ENCODE measurements at regions not wholly inside any gene's neighbourhood (a gene's known extent, or its start where the extent isn't known, plus 50 kb on each side); places are given as distances from the start of the nearest gene placed in this dataset.
"Not testable (repeated sequence)": the region's sequence is repeated elsewhere in the genome, so short reads cannot be mapped to it uniquely, and the experiment has no call there.

- H3K4me1 Mint-ChIP-seq (ENCODE audit: low read depth): 0 out of 2 replicates have a peak, but pooled peaks cover 6% of the 10 kb centered on the region
- DNase-seq: no peak
- no peaks in the 10 kb centered on the region for H3K9me3 Mint-ChIP-seq
- H3K27me3 Mint-ChIP-seq (ENCODE audit: insufficient read depth): no peaks in the 10 kb centered on the region
- H3K27ac Mint-ChIP-seq: no peak overlapping the region
- H3K4me3 Mint-ChIP-seq: no peak overlapping the region
- TF ChIP-seq CTCF (IDR thresholded peaks at IDR 0.05): no peak
- H3K36me3 Mint-ChIP-seq (ENCODE audit: low read depth): no peaks in the 10 kb centered on the region
Measured at GRCh38 chr3:153410517-153410916, 248.5 kb downstream of the RAP2B start.

DNA sequence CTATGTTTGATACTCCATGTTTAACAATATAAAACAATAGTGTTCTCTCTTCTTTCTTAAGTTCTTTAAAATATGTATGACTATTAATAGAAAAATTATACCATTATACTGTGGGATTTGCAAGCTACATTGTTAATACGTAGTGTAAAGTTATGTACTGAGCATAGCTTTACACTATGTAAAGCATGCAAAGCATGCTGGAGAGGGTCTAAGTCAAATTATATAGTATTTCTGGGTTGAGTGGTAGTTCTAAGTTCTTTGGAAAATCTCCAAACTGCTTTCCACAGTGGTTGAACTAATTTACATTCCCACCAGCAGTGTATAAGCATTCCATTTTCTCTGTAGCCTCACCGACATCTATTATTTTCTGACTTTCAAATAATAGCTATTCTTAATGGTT, 253.0 kb downstream of the RAP2B start:
- DNase-seq: no peak
- no peak overlapping the region for H3K4me3 Mint-ChIP-seq
- H3K4me1 Mint-ChIP-seq (ENCODE audit: low read depth): 0 out of 2 replicates have a peak, but pooled peaks cover 6% of the 10 kb centered on the region
- H3K36me3 Mint-ChIP-seq (ENCODE audit: low read depth): no peaks in the 10 kb centered on the region
- H3K27me3 Mint-ChIP-seq (ENCODE audit: insufficient read depth): peaks cover 3% of the 10 kb centered on the region; the same call in 1 of the 2 replicates
- H3K9me3 Mint-ChIP-seq: peaks cover 16% of the 10 kb centered on the region; the same call in 1 of the 2 replicates
- TF ChIP-seq CTCF (IDR thresholded peaks at IDR 0.05): no peak
- H3K27ac Mint-ChIP-seq: no peak overlapping the region

DNA sequence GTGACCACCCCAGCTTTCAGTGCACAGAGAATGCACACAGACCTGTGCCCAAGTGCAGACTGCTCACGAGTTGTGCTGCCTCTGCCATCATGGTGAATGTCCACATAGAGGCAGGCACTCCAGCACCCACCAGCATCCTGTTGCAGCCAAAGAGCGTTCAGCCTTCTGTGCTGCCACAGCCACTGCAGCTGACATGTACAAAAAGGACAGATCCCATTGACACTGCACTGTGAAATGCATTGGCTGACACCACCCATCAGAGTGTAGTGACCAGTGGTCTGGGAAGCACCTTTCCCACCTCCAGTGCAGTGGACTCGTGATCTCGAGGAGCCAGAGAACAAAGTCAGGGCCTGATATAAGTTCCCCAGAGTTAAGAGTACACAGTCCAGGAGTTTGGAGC, 260.3 kb downstream of the RAP2B start:
- no peaks in the 10 kb centered on the region for H3K36me3 Mint-ChIP-seq (ENCODE audit: low read depth)
- no peak for TF ChIP-seq CTCF (IDR thresholded peaks at IDR 0.05)
- H3K9me3 Mint-ChIP-seq: peaks cover 25% of the 10 kb centered on the region
- H3K27me3 Mint-ChIP-seq (ENCODE audit: insufficient read depth): peaks cover under 1% of the 10 kb centered on the region; the same call in 1 of the 2 replicates
- H3K27ac Mint-ChIP-seq: no peak overlapping the region
- H3K4me3 Mint-ChIP-seq: no peak overlapping the region
- DNase-seq: no peak
- no peaks in the 10 kb centered on the region for H3K4me1 Mint-ChIP-seq (ENCODE audit: low read depth)

DNA sequence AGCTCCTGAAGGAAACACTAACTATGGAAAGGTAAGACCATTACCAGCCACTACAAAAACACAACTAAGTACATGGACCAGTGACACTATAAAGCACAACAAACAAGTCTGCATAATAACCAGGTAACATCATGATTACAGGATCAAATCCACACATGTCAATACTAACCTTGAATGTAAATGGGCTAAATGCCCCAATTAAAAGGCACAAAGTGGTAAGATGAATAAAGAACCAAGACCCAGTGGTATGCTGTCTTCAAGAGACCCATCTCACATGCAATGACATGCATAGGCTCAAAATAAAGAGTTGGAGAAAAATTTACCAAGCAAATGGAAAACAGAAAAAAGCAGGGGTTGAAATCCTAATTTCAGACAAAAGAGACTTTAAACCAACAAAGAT, 261.8 kb downstream of the RAP2B start:
- peaks cover 17% of the 10 kb centered on the region for H3K9me3 Mint-ChIP-seq
- not testable (repeated sequence) for H3K36me3 Mint-ChIP-seq (ENCODE audit: low read depth); H3K27ac Mint-ChIP-seq; H3K27me3 Mint-ChIP-seq (ENCODE audit: insufficient read depth); DNase-seq; H3K4me1 Mint-ChIP-seq (ENCODE audit: low read depth); H3K4me3 Mint-ChIP-seq

DNA sequence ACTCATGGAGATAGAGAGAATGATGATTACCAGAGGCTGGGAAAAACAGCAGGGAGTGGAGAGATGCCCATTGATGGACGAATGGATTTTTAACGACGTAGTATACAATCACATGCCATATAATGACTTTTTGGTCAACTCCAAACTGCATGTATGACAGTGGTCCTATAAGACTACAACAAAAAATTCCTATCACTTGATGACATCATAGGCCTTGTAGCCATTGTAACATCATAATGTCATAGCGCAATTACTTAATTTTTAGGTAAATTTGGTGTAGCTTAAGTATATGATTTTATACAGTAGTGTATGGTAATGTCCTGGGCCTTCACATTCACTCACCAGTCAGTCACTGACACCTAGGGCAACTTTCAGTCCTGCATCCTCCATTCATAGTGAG, 264.3 kb downstream of the RAP2B start:
- DNase-seq: no peak
- Mint-ChIP-seq H3K27ac (no peak overlapping the region), H3K4me1 (ENCODE audit: low read depth) (no peaks in the 10 kb centered on the region), H3K27me3 (ENCODE audit: insufficient read depth) (no peaks in the 10 kb centered on the region), H3K36me3 (ENCODE audit: low read depth) (no peaks in the 10 kb centered on the region), H3K9me3 (peaks cover 9% of the 10 kb centered on the region), H3K4me3 (no peak overlapping the region)
- no peak for TF ChIP-seq CTCF (IDR thresholded peaks at IDR 0.05)

DNA sequence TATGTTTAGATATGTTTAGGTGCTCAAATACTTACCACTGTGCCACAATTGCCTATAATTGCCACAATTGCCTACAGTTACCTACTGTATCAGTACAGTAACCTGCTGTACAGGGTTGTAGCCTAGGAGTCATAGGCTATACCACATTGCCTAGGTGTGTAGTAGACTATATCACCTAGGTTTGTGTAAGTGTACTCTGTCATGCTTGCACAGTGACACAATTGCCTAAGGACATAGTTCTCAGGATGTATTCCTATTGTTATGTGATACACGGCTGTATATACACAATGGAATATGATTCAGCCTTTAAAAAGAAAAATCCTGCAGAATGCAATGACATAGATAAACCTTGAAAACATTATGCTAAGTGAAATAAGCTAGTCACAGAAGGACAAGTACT, 264.8 kb downstream of the RAP2B start:
- TF ChIP-seq CTCF (IDR thresholded peaks at IDR 0.05): no peak
- no peak overlapping the region for H3K4me3 Mint-ChIP-seq
- H3K27me3 Mint-ChIP-seq (ENCODE audit: insufficient read depth): no peaks in the 10 kb centered on the region
- H3K9me3 Mint-ChIP-seq: peaks cover 9% of the 10 kb centered on the region
- H3K36me3 Mint-ChIP-seq (ENCODE audit: low read depth): no peaks in the 10 kb centered on the region
- DNase-seq: no peak
- H3K4me1 Mint-ChIP-seq (ENCODE audit: low read depth): no peaks in the 10 kb centered on the region
- no peak overlapping the region for H3K27ac Mint-ChIP-seq
